ENCODE measurements at regions not wholly inside any gene's neighbourhood (a gene's known extent, or its start where the extent isn't known, plus 50 kb on each side); places are given as distances from the start of the nearest gene placed in this dataset.
"Not testable (repeated sequence)": the region's sequence is repeated elsewhere in the genome, so short reads cannot be mapped to it uniquely, and the experiment has no call there.

GRCh38 chr1:204788470-204788869 is 82.2 kb upstream of the NFASC start:
- no peaks in the 10 kb centered on the region for H3K27me3 ChIP-seq (ENCODE audit: control insufficient read depth, insufficient read depth, low read length)
- no peak overlapping the region for H3K27ac ChIP-seq (ENCODE audit: low read depth, low read length)
- H3K4me1 ChIP-seq (ENCODE audit: control insufficient read depth, insufficient read depth, low read length), result no peaks in the 10 kb centered on the region
- no peaks in the 10 kb centered on the region for H3K36me3 ChIP-seq (ENCODE audit: control insufficient read depth, insufficient read depth, low read length)
- no peak overlapping the region for H3K4me3 ChIP-seq (ENCODE audit: low read length)
- H3K9ac ChIP-seq (ENCODE audit: low read length), result no peak overlapping the region

GRCh38 chr1:204791453-204792353 is 79.0 kb upstream of the NFASC start:
- H3K36me3 ChIP-seq (ENCODE audit: control insufficient read depth, insufficient read depth, low read length), result no peaks in the 10 kb centered on the region
- H3K4me1 ChIP-seq (ENCODE audit: control insufficient read depth, insufficient read depth, low read length), result no peaks in the 10 kb centered on the region
- no peak overlapping the region for H3K27ac ChIP-seq (ENCODE audit: low read depth, low read length)
- H3K9ac ChIP-seq (ENCODE audit: low read length), result no peak overlapping the region
- no peak overlapping the region for H3K4me3 ChIP-seq (ENCODE audit: low read length)
- H3K27me3 ChIP-seq (ENCODE audit: control insufficient read depth, insufficient read depth, low read length), result no peaks in the 10 kb centered on the region

GRCh38 chr1:204792354-204792692 is 78.3 kb upstream of the NFASC start:
- no peaks in the 10 kb centered on the region for H3K36me3 ChIP-seq (ENCODE audit: control insufficient read depth, insufficient read depth, low read length)
- no peak overlapping the region for H3K27ac ChIP-seq (ENCODE audit: low read depth, low read length)
- no peaks in the 10 kb centered on the region for H3K27me3 ChIP-seq (ENCODE audit: control insufficient read depth, insufficient read depth, low read length)
- H3K4me3 ChIP-seq (ENCODE audit: low read length), result no peak overlapping the region
- no peaks in the 10 kb centered on the region for H3K4me1 ChIP-seq (ENCODE audit: control insufficient read depth, insufficient read depth, low read length)
- H3K9ac ChIP-seq (ENCODE audit: low read length), result no peak overlapping the region

GRCh38 chr1:204793259-204793914 is 77.3 kb upstream of the NFASC start:
- Histone ChIP-seq H3K4me1 (ENCODE audit: control insufficient read depth, insufficient read depth, low read length) (no peaks in the 10 kb centered on the region), H3K9ac (ENCODE audit: low read length) (no peak overlapping the region), H3K27ac (ENCODE audit: low read depth, low read length) (no peak overlapping the region), H3K4me3 (ENCODE audit: low read length) (no peak overlapping the region), H3K27me3 (ENCODE audit: control insufficient read depth, insufficient read depth, low read length) (no peaks in the 10 kb centered on the region), H3K36me3 (ENCODE audit: control insufficient read depth, insufficient read depth, low read length) (no peaks in the 10 kb centered on the region)

- H3K36me3 ChIP-seq (ENCODE audit: control insufficient read depth, insufficient read depth, low read length); H3K9ac ChIP-seq (ENCODE audit: low read length); H3K4me1 ChIP-seq (ENCODE audit: control insufficient read depth, insufficient read depth, low read length); H3K27me3 ChIP-seq (ENCODE audit: control insufficient read depth, insufficient read depth, low read length); H3K27ac ChIP-seq (ENCODE audit: low read depth, low read length); H3K4me3 ChIP-seq (ENCODE audit: low read length): not testable (repeated sequence)
Observed at GRCh38 chr1:204796886-204797285, 73.8 kb upstream of the NFASC start.

GRCh38 chr1:204797401-204797800 is 73.3 kb upstream of the NFASC start:
- Histone ChIP-seq H3K9ac (ENCODE audit: low read length) (no peak overlapping the region), H3K27ac (ENCODE audit: low read depth, low read length) (no peak overlapping the region), H3K27me3 (ENCODE audit: control insufficient read depth, insufficient read depth, low read length) (no peaks in the 10 kb centered on the region), H3K4me1 (ENCODE audit: control insufficient read depth, insufficient read depth, low read length) (no peaks in the 10 kb centered on the region), H3K4me3 (ENCODE audit: low read length) (no peak overlapping the region), H3K36me3 (ENCODE audit: control insufficient read depth, insufficient read depth, low read length) (no peaks in the 10 kb centered on the region)

GRCh38 chr1:204799630-204800029 is 71.0 kb upstream of the NFASC start:
- H3K27me3 ChIP-seq (ENCODE audit: control insufficient read depth, insufficient read depth, low read length), result no peaks in the 10 kb centered on the region
- no peaks in the 10 kb centered on the region for H3K36me3 ChIP-seq (ENCODE audit: control insufficient read depth, insufficient read depth, low read length)
- no peak overlapping the region for H3K27ac ChIP-seq (ENCODE audit: low read depth, low read length)
- no peak overlapping the region for H3K4me3 ChIP-seq (ENCODE audit: low read length)
- no peaks in the 10 kb centered on the region for H3K4me1 ChIP-seq (ENCODE audit: control insufficient read depth, insufficient read depth, low read length)
- H3K9ac ChIP-seq (ENCODE audit: low read length), result no peak overlapping the region

GRCh38 chr1:204801211-204801610 is 69.5 kb upstream of the NFASC start:
- Histone ChIP-seq H3K36me3 (ENCODE audit: control insufficient read depth, insufficient read depth, low read length) (no peaks in the 10 kb centered on the region), H3K4me1 (ENCODE audit: control insufficient read depth, insufficient read depth, low read length) (no peaks in the 10 kb centered on the region), H3K27me3 (ENCODE audit: control insufficient read depth, insufficient read depth, low read length) (no peaks in the 10 kb centered on the region), H3K4me3 (ENCODE audit: low read length) (no peak overlapping the region), H3K9ac (ENCODE audit: low read length) (no peak overlapping the region), H3K27ac (ENCODE audit: low read depth, low read length) (no peak overlapping the region)

- Histone ChIP-seq H3K36me3 (ENCODE audit: control insufficient read depth, insufficient read depth, low read length) (no peaks in the 10 kb centered on the region), H3K4me3 (ENCODE audit: low read length) (no peak overlapping the region), H3K4me1 (ENCODE audit: control insufficient read depth, insufficient read depth, low read length) (no peaks in the 10 kb centered on the region), H3K27me3 (ENCODE audit: control insufficient read depth, insufficient read depth, low read length) (no peaks in the 10 kb centered on the region), H3K9ac (ENCODE audit: low read length) (no peak overlapping the region), H3K27ac (ENCODE audit: low read depth, low read length) (no peak overlapping the region)
Observed at GRCh38 chr1:204802401-204803175, 68.1 kb upstream of the NFASC start.

- no peak overlapping the region for H3K9ac ChIP-seq (ENCODE audit: low read length)
- no peak overlapping the region for H3K4me3 ChIP-seq (ENCODE audit: low read length)
- H3K36me3 ChIP-seq (ENCODE audit: control insufficient read depth, insufficient read depth, low read length), result no peaks in the 10 kb centered on the region
- H3K27ac ChIP-seq (ENCODE audit: low read depth, low read length), result no peak overlapping the region
- no peaks in the 10 kb centered on the region for H3K27me3 ChIP-seq (ENCODE audit: control insufficient read depth, insufficient read depth, low read length)
- no peaks in the 10 kb centered on the region for H3K4me1 ChIP-seq (ENCODE audit: control insufficient read depth, insufficient read depth, low read length)
Observed at GRCh38 chr1:204803607-204804006, 67.1 kb upstream of the NFASC start.

- Histone ChIP-seq H3K36me3 (ENCODE audit: control insufficient read depth, insufficient read depth, low read length) (no peaks in the 10 kb centered on the region), H3K27me3 (ENCODE audit: control insufficient read depth, insufficient read depth, low read length) (no peaks in the 10 kb centered on the region), H3K27ac (ENCODE audit: low read depth, low read length) (no peak overlapping the region), H3K4me3 (ENCODE audit: low read length) (peak overlapping the region; percentile 63), H3K9ac (ENCODE audit: low read length) (no peak overlapping the region), H3K4me1 (ENCODE audit: control insufficient read depth, insufficient read depth, low read length) (no peaks in the 10 kb centered on the region)
Observed at GRCh38 chr1:204806943-204807687, 63.5 kb upstream of the NFASC start.

- Histone ChIP-seq H3K9ac (ENCODE audit: low read length) (no peak overlapping the region), H3K4me1 (ENCODE audit: control insufficient read depth, insufficient read depth, low read length) (peaks cover 8% of the 10 kb centered on the region), H3K36me3 (ENCODE audit: control insufficient read depth, insufficient read depth, low read length) (no peaks in the 10 kb centered on the region), H3K27me3 (ENCODE audit: control insufficient read depth, insufficient read depth, low read length) (no peaks in the 10 kb centered on the region), H3K27ac (ENCODE audit: low read depth, low read length) (no peak overlapping the region), H3K4me3 (ENCODE audit: low read length) (no peak overlapping the region)
Observed at GRCh38 chr1:204809488-204809887, 61.2 kb upstream of the NFASC start.
